Esophagus squamous epithelium (tissue), 5 donors: ENCODE measurements at regions not wholly inside any gene's neighbourhood (a gene's known extent, or its start where the extent isn't known, plus 50 kb on each side); places are given as distances from the start of the nearest gene placed in this dataset.

ENCODE experiments used
- DNase-seq: peaks from one replicate; lab custom pipeline; 2025; lab: John Stamatoyannopoulos, UW
- H3K27ac ChIP-seq, 4 donors: fragments of 200-600 bp; sonication (generic); one replicate each; pipeline ENCODE4 v1.5.1; 2016 to 2019; ENCODE audit warnings: mild to moderate bottlenecking in 1 of 4
- H3K27me3 ChIP-seq, 4 donors: fragments of 200-600 bp; sonication (generic); 1 replicate in 3 of 4; 2 replicates in 1 of 4; pipeline versions ENCODE4 v1.5.1 to v1.6.0; 2017 to 2021; ENCODE audit warnings: antibody characterized with exemption in 1 of 4
- H3K36me3 ChIP-seq, 3 donors: fragments of 200-600 bp; sonication (generic); one replicate each; pipeline ENCODE4 v1.5.1; 2016 to 2019
- H3K4me1 ChIP-seq, 3 donors: fragments of 200-600 bp; sonication (generic); one replicate each; pipeline ENCODE4 v1.5.1; 2017 to 2019
- H3K4me3 ChIP-seq, 4 donors: fragments of 200-600 bp; sonication (generic); 1 replicate in 3 of 4; 2 replicates in 1 of 4; pipeline ENCODE4 v1.5.1; 2016 to 2019; ENCODE audit warnings: mild to moderate bottlenecking in 2 of 4, moderate library complexity in 1 of 4
- H3K9me3 ChIP-seq, 3 donors: fragments of 200-600 bp; sonication (generic); one replicate each; pipeline ENCODE4 v1.5.1; 2016 to 2019
- POLR2A ChIP-seq, 4 donors: fragments of 450-650 bp; IDR thresholded peaks; one replicate each; pipeline ENCODE4 v1.6.1; 2017; ENCODE audit warnings: antibody characterized with exemption in 4 of 4, mild to moderate bottlenecking in 4 of 4, moderate library complexity in 3 of 4
- WGBS, 2 donors: methylation state at CpG; one replicate each; pipeline ENCODE4 v1.1.5; 2018; 5-methylcytosine and 5-hydroxymethylcytosine counted together
- intact Hi-C: fragments of 100-400 bp; cut with DNase I; formaldehyde crosslinking; loops from one replicate; pipeline ENCODE4 v1.15.0; 2022
- TF ChIP-seq, protein P1 (sequence below), 6 experiments: fragments of 450-650 bp in 4 of 6; fragments of 200-600 bp in 2 of 6; sonication (generic) in 2 of 6; IDR thresholded peaks; one replicate each; pipeline ENCODE4 v1.5.1; 2016 to 2019; ENCODE audit warnings: antibody characterized with exemption in 6 of 6, mild to moderate bottlenecking in 4 of 6, moderate library complexity in 4 of 6
- donor health status: DM: yes; HTN: yes; CAD: no.

GRCh38 chr6:78583079-78583478 lies 284.3 kb upstream of the IRAK1BP1 start:
- no peak for DNase-seq
- no peaks in the 10 kb centered on the region for H3K9me3 ChIP-seq
- TF ChIP-seq POLR2A (IDR thresholded peaks at IDR 0.05), result no peak
- no peak overlapping the region for H3K4me3 ChIP-seq
- no peak overlapping the region for H3K27ac ChIP-seq
- H3K27me3 ChIP-seq, result no peaks in the 10 kb centered on the region
- whole genome bisulfite sequencing, 2 donors, result 54 to 67% methylated on average over 3 of the region's 3 CpGs
- H3K4me1 ChIP-seq, result no peaks in the 10 kb centered on the region
- intact Hi-C loops, result no loop called here
- no peaks in the 10 kb centered on the region for H3K36me3 ChIP-seq

- DNase-seq, result no peak
- WGBS, 2 donors, result 25 to 28% methylated on average over 1 of the region's 1 CpG
- H3K9me3 ChIP-seq, result no peaks in the 10 kb centered on the region
Observed at GRCh38 chr6:78589436-78589835, 277.9 kb upstream of the IRAK1BP1 start.

DNA sequence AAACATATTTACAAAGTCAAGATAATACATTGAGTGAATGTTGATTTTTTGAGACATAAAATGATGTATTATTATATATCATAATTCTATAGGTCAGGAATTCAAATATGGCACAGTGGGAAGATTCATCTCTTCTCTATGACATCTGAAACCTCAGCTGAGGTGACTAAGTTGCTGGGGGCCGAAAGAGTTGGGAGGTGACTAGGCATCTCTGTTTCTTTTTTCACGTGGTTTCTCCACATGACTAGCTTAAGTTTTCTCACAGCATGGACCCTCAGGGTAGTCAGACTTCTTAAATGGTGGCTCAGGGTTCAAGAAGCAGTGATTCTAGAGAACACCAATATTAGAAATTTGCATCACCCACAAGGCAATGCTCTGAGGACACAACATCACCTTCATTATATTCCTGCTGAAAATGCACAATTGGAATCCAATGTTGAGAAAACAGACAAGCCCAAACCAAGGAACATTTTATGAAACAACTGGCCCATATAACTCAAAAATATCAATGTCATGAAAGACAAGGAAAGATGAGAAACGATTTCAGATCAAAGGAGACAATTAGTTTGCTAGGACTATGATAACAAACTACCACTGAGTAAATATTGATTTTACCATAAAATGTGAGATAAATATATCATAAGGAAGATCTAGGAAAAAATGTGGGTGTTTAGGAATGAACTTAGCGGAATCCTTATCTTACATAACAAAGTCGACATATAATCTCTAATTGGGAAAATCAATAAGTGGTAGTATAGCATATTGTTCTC lies 273.3 kb upstream of the IRAK1BP1 start:
- DNase-seq, result no peak
- no peaks in the 10 kb centered on the region for H3K9me3 ChIP-seq
- no peak overlapping the region for H3K4me3 ChIP-seq
- no peaks in the 10 kb centered on the region for H3K27me3 ChIP-seq
- TF ChIP-seq POLR2A (IDR thresholded peaks at IDR 0.05), result no peak
- TF ChIP-seq, protein P1, sequence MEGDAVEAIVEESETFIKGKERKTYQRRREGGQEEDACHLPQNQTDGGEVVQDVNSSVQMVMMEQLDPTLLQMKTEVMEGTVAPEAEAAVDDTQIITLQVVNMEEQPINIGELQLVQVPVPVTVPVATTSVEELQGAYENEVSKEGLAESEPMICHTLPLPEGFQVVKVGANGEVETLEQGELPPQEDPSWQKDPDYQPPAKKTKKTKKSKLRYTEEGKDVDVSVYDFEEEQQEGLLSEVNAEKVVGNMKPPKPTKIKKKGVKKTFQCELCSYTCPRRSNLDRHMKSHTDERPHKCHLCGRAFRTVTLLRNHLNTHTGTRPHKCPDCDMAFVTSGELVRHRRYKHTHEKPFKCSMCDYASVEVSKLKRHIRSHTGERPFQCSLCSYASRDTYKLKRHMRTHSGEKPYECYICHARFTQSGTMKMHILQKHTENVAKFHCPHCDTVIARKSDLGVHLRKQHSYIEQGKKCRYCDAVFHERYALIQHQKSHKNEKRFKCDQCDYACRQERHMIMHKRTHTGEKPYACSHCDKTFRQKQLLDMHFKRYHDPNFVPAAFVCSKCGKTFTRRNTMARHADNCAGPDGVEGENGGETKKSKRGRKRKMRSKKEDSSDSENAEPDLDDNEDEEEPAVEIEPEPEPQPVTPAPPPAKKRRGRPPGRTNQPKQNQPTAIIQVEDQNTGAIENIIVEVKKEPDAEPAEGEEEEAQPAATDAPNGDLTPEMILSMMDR (IDR thresholded peaks at IDR 0.05), result no peak
- no peak overlapping the region for H3K27ac ChIP-seq
- intact Hi-C loops, result no loop called here
- 62 to 66% methylated on average over 5 of the region's 5 CpGs for WGBS, 2 donors
- H3K4me1 ChIP-seq, result no peaks in the 10 kb centered on the region
- no peaks in the 10 kb centered on the region for H3K36me3 ChIP-seq

More at GRCh38 chr6:78589436-78589835, 277.9 kb upstream of the IRAK1BP1 start:
- H3K4me3 ChIP-seq, result no peak overlapping the region
- H3K4me1 ChIP-seq, result no peaks in the 10 kb centered on the region
- intact Hi-C loops, result no loop called here
- H3K27ac ChIP-seq, result no peak overlapping the region
- no peak for TF ChIP-seq POLR2A (IDR thresholded peaks at IDR 0.05)
- TF ChIP-seq, protein P1 (IDR thresholded peaks at IDR 0.05), result no peak
- no peaks in the 10 kb centered on the region for H3K27me3 ChIP-seq
- H3K36me3 ChIP-seq, result no peaks in the 10 kb centered on the region

DNA sequence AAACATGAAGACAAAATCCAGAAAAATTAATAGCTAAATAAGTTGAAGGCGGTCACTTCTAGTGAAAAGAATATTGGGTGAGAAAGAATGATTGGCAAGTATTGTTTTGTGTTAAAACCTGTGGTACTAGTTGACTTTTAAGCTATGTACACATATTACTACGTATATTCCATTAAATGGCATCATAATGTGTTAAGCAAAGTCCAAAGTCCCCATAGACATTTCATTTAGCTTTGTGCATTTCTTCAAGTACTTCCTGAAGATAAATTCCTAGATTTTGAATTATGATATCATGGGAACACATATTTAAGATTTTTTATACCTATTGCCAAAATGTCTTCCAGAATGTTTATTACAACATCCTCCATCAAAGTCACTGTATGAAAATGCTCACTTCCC lies 272.7 kb upstream of the IRAK1BP1 start:
- Histone ChIP-seq H3K9me3 (no peaks in the 10 kb centered on the region), H3K27ac (no peak overlapping the region), H3K4me3 (no peak overlapping the region), H3K27me3 (no peaks in the 10 kb centered on the region), H3K36me3 (no peaks in the 10 kb centered on the region), H3K4me1 (no peaks in the 10 kb centered on the region)
- intact Hi-C loops, result no loop called here
- WGBS, 2 donors, result 72 to 85% methylated on average over 2 of the region's 2 CpGs
- no peak for DNase-seq
- TF ChIP-seq, protein P1 (IDR thresholded peaks at IDR 0.05), result no peak
- TF ChIP-seq POLR2A (IDR thresholded peaks at IDR 0.05), result no peak

- WGBS, 2 donors, result 73 to 83% methylated on average over 5 of the region's 5 CpGs
- Histone ChIP-seq H3K9me3 (no peaks in the 10 kb centered on the region), H3K27ac (peak overlapping the region in 1 of 4 donors; percentile 56), H3K36me3 (no peaks in the 10 kb centered on the region), H3K27me3 (no peaks in the 10 kb centered on the region), H3K4me1 (no peaks in the 10 kb centered on the region), H3K4me3 (no peak overlapping the region)
- TF ChIP-seq POLR2A (IDR thresholded peaks at IDR 0.05), result no peak
- TF ChIP-seq, protein P1 (IDR thresholded peaks at IDR 0.05), result no peak
- intact Hi-C loops, result no loop called here
- DNase-seq, result no peak
Observed at GRCh38 chr6:78597966-78598365, 269.4 kb upstream of the IRAK1BP1 start.
